Adrenal gland (tissue), 9 donors: ENCODE measurements at regions not wholly inside any gene's neighbourhood (a gene's known extent, or its start where the extent isn't known, plus 50 kb on each side); places are given as distances from the start of the nearest gene placed in this dataset.

Experiments
- DNase-seq, 7 donors: peaks; one replicate each; pipeline ENCODE4 v3.0.0-alpha.2; 2019 to 2020
- H3K27ac ChIP-seq, 5 donors: fragments of 200-600 bp; sonication (generic) in 4 of 5; 1 replicate in 3 of 5; 2 replicates in 2 of 5; pipeline versions ENCODE4 v1.5.1 to v1.8.0; 2016 to 2020; ENCODE audit warnings: mild to moderate bottlenecking in 1 of 5
- H3K27me3 ChIP-seq: fragments of 200-600 bp; 2 replicates; pipeline ENCODE4 v1.8.0; 2021
- H3K36me3 ChIP-seq, 2 donors: fragments of 200-600 bp; replicated peaks in 1 of 2; 1 replicate in 1 of 2; 2 replicates in 1 of 2; pipeline versions ENCODE4 v1.5.1 to v1.8.0; 2018 to 2022
- H3K4me1 ChIP-seq, 2 donors: fragments of 200-600 bp; replicated peaks in 1 of 2; 1 replicate in 1 of 2; 2 replicates in 1 of 2; pipeline versions ENCODE4 v1.5.1 to v1.8.0; 2018 to 2021
- H3K4me3 ChIP-seq, 4 donors: fragments of 200-600 bp; sonication (generic) in 3 of 4; one replicate each; pipeline ENCODE4 v1.5.1; 2016 to 2018
- H3K9me3 ChIP-seq, 3 donors: fragments of 200-600 bp; sonication (generic) in 1 of 3; replicated peaks in 1 of 3; 1 replicate in 2 of 3; 2 replicates in 1 of 3; pipeline versions ENCODE4 v1.5.1 to v1.8.0; 2016 to 2021
- CTCF ChIP-seq, 6 experiments: fragments of 450-650 bp in 4 of 6; fragments of 200-600 bp in 2 of 6; sonication (generic) in 1 of 6; IDR thresholded peaks; 1 replicate in 5 of 6; 2 replicates in 1 of 6; pipeline versions ENCODE4 v1.5.1 to v1.8.0; 2016 to 2021; ENCODE audit warnings: antibody characterized with exemption in 6 of 6, mild to moderate bottlenecking in 2 of 6, moderate library complexity in 1 of 6
- POLR2A ChIP-seq, 2 donors: fragments of 450-650 bp; IDR thresholded peaks; one replicate each; pipeline ENCODE4 v1.6.1; 2017; ENCODE audit warnings: antibody characterized with exemption in 2 of 2, mild to moderate bottlenecking in 2 of 2, moderate library complexity in 1 of 2
- WGBS, 4 donors: extraction: QIAGEN DNeasy Blood & Tissue Kit in 2 of 4; methylation state at CpG; one replicate each; pipeline versions ENCODE4 v1.1.5 to v1.1.7; 2013 to 2017; 5-methylcytosine and 5-hydroxymethylcytosine counted together
- intact Hi-C, 2 donors: fragments of 100-400 bp; cut with DNase I; formaldehyde crosslinking; loops; one replicate each; pipeline versions ENCODE4 v1.14.1 to v1.15.0; 2022 to 2023
- donor health status: healthy with polysubstance abuse.
- donor health status: Bipolar disorder and iron deficiency.
- donor health status: DM: yes; HTN: yes; CAD: no.
- donor health status: DM: no; HTN: no; CAD: no.
- donor health status: DM: no; HTN: no; CAD: no.

GRCh38 chr7:57370066-57370738 lies 79.8 kb upstream of the ZNF716 start:
- 60 to 76% (median 65%) methylated on average over 4 of the region's 4 CpGs for WGBS, 4 donors
- Histone ChIP-seq H3K27ac (no peak overlapping the region), H3K4me1 (no peaks in the 10 kb centered on the region), H3K9me3 (no peaks in the 10 kb centered on the region), H3K36me3 (no peaks in the 10 kb centered on the region), H3K27me3 (no peaks in the 10 kb centered on the region), H3K4me3 (no peak overlapping the region)
- intact Hi-C loops = no loop called here
- peak in 3 of 7 donors; percentile 18 to 43 (median 20) for DNase-seq
- TF ChIP-seq POLR2A (IDR thresholded peaks at IDR 0.05) = no peak
- TF ChIP-seq CTCF (IDR thresholded peaks at IDR 0.05) = no peak

GRCh38 chr7:57370739-57371098 lies 79.3 kb upstream of the ZNF716 start:
- no peak overlapping the region for H3K4me3 ChIP-seq
- no peak for DNase-seq
- H3K4me1 ChIP-seq = peaks cover 0 to 4% of the 10 kb centered on the region in 2 donors
- no peak for TF ChIP-seq CTCF (IDR thresholded peaks at IDR 0.05)
- no peak for TF ChIP-seq POLR2A (IDR thresholded peaks at IDR 0.05)
- 62 to 68% (median 65%) methylated on average over 2 of the region's 2 CpGs for WGBS, 4 donors
- no peak overlapping the region for H3K27ac ChIP-seq
- intact Hi-C loops = no loop called here
- H3K36me3 ChIP-seq = no peaks in the 10 kb centered on the region
- H3K27me3 ChIP-seq = no peaks in the 10 kb centered on the region
- no peaks in the 10 kb centered on the region for H3K9me3 ChIP-seq

GRCh38 chr7:57375783-57376182 lies 74.2 kb upstream of the ZNF716 start:
- Histone ChIP-seq H3K9me3 (no peaks in the 10 kb centered on the region), H3K27me3 (no peaks in the 10 kb centered on the region), H3K36me3 (no peaks in the 10 kb centered on the region), H3K4me1 (peaks cover 0 to 4% of the 10 kb centered on the region in 2 donors), H3K4me3 (peak overlapping the region in 1 of 4 donors; percentile 6), H3K27ac (peak overlapping the region in 4 of 5 donors; percentile 15 to 72 (median 64))
- peak; percentile 56 to 93 (median 83) for DNase-seq
- TF ChIP-seq CTCF (IDR thresholded peaks at IDR 0.05) (no peak), POLR2A (IDR thresholded peaks at IDR 0.05) (no peak)
- 7 to 26% (median 16%) methylated on average over 2 of the region's 2 CpGs for WGBS, 4 donors
- intact Hi-C loops = no loop called here

- Histone ChIP-seq H3K4me3 (no peak overlapping the region), H3K9me3 (no peaks in the 10 kb centered on the region), H3K4me1 (no peaks in the 10 kb centered on the region), H3K27me3 (no peaks in the 10 kb centered on the region), H3K27ac (no peak overlapping the region), H3K36me3 (no peaks in the 10 kb centered on the region)
- 78 to 83% (median 82%) methylated on average over 1 to 3 of the region's 3 CpGs; no CpG with 5 or more reads in 1 of the 4 donors for WGBS, 4 donors
- DNase-seq = no peak
- TF ChIP-seq POLR2A (IDR thresholded peaks at IDR 0.05) (no peak), CTCF (IDR thresholded peaks at IDR 0.05) (no peak)
- intact Hi-C loops = no loop called here
Observed at GRCh38 chr7:57381581-57381980, 68.4 kb upstream of the ZNF716 start.
